DMS153 (cell line): ENCODE measurements at regions not wholly inside any gene's neighbourhood (a gene's known extent, or its start where the extent isn't known, plus 50 kb on each side); places are given as distances from the start of the nearest gene placed in this dataset.
"Not testable (repeated sequence)": the region's sequence is repeated elsewhere in the genome, so short reads cannot be mapped to it uniquely, and the experiment has no call there.

Experiments
- DNase-seq: peaks from one replicate; lab custom pipeline; 2025; lab: John Stamatoyannopoulos, UW

DNA sequence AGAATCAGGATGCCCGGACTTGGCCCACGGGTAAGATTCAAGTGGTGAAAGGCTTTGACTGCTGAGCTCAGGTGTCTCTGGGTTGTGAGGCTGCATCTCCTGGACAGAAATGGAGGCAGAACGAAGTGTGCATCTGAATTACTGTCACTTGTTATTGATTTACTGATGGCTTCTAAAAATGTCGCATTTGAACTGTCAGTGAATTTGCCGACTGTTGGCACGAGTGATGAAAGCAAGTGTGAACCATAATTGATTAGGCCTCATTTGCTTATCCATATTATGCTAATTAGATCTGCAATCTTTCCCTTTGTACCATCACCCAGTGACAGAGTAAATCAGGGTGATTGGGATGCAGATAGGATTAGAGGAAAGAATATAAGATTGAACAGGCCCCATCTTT is 252.4 kb downstream of the NUF2 start:
- no peak for DNase-seq

- DNase-seq: no peak
These were observed 259.2 kb downstream of the NUF2 start for GRCh38 chr1:163580926-163581325.

- DNase-seq: peak; percentile 21
These were observed 262.0 kb downstream of the NUF2 start for GRCh38 chr1:163583661-163584181.

DNA sequence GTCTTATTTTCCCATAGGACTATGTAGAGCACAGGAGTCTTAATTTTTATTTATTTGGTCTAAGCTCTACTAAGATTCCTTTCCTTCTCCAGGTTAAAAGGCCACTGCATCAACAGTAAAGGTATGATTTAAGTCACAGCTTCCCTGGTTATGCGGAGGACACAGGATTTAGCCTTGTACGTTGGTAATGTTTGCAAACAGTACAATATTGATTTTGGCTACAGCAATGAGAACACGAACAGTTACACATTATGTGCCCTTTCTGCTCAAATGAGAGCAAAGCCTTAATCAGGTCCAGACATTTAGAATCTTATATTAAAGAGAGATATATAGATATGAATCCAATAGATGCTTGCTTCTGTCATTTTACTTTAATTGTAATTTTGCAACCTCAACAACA is 264.0 kb downstream of the NUF2 start:
- DNase-seq: no peak

- DNase-seq: no peak
These were observed 267.0 kb downstream of the NUF2 start for GRCh38 chr1:163588796-163589195.

DNA sequence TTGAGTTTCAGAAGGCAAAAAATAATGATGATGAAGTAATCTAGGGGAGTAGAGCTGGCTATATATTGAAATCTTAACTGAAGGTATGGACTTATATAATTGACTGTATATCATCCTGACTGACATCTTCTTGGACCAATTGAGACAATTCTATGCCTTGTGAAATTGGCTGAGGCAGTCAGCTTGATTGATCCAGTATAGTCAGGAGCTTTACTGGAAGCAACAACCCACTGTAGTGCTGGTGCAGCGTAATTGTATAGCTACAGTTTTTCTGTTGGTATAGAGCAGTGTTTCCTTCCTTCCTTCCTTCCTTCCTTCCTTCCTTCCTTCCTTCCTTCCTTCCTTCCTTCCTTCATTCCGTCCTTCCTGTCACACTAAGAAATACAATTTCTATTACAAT is 268.0 kb downstream of the NUF2 start:
- no peak for DNase-seq

DNA sequence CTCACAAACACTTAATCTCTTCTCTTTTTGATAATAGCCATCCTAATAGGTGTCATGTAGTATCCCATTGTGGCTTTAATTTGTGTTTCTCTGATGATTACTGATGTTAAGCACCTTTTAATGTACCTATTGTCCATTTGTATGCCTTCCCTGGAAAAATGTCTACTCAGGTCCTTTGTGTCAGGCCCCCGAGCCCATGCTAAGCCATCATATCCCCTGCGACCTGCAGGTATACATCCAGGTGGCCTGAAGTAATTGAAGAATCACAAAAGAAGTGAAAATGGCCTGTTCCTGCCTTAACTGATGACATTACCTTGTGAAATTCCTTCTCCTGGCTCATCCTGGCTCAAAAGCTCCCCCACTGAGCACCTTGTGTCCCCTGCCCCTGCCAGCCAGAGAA is 269.4 kb downstream of the NUF2 start:
- not testable (repeated sequence) for DNase-seq

GRCh38 chr1:163592623-163593022 is 270.9 kb downstream of the NUF2 start:
- not testable (repeated sequence) for DNase-seq

- not testable (repeated sequence) for DNase-seq
These were observed 274.4 kb downstream of the NUF2 start for GRCh38 chr1:163596106-163596505.

- DNase-seq: peak; percentile 71
These were observed 274.9 kb downstream of the NUF2 start for GRCh38 chr1:163596541-163597258.

- DNase-seq: no peak
These were observed 282.6 kb downstream of the NUF2 start for GRCh38 chr1:163604321-163604720.

DNA sequence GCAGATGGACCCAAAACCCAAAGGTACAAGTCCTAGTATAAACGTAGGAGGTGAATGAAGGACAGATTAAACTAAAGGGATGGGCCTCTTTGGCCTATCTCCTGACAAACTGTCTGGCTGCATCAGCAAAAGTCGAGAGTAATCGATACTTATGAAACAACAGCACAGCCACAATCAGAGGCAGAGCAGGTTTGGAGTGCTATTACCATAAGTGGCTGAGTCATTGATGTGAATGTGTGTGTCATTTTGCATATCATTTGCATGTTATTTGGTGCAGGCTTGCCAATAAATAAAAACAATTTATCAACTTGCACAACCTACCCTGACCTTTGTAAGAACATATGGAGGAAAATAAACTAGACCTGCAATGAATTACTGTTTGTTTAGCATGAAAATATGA is 283.1 kb downstream of the NUF2 start:
- no peak for DNase-seq

DNA sequence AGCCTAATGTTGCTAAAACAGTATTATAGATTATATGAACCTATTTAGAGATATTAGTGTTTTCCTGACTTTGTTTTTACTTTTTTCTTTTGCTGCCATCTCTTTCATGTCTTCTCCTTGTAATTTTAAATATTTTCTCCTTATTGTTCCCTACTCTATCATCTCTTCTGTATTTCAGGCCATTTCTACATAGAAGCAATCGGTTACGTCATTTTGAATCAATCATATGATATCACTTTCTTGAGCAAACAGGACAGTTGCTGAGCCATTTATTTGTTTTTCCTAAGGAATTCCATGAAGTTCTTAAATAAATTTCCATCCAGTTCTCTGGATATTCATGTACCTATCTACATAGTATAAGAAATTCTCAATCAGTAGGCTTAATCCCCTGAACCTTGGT is 287.2 kb downstream of the NUF2 start:
- no peak for DNase-seq

DNA sequence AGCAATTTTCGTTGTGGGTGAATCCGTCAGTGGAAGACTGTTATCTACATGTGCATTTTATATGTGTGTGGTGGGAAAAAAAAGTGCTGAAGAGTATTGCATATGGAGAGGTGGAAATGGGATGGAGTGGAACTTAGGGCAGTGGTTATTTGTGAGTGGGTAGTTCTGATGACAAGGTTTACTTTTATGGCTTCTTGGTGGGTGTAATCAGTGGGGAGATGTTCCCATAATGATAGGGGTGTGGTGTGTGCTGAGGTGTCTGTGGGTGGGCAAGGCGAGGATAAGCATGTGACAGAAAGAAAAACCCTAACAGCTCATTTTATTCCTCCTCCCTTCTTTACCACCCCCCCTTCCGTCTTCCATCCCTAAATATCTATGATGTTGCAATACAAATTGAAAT is 288.1 kb downstream of the NUF2 start:
- DNase-seq: no peak

GRCh38 chr1:163610486-163610885 is 288.7 kb downstream of the NUF2 start:
- DNase-seq: peak; percentile 37

DNA sequence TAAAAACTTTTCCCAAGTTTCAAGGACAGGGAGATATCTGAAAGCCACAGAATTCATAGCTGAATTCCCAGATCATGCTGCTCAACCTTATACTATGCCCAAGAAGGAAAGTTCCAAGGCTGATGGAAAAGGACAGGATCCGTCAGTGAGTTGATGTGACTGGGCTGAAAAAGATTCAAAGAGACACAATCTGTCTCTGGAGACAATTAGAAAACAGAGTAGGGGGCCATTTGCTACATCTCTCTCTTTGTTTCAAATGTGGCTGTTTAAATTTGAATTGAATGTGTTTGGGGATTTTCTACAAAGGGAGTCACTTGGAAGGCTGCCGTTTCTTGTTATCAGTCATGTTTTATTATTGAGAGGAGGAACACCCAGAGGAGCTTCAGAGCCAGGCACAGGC is 292.6 kb downstream of the NUF2 start:
- no peak for DNase-seq

GRCh38 chr1:163628034-163628773 is 306.4 kb downstream of the NUF2 start:
- no peak for DNase-seq

- no peak for DNase-seq
These were observed 310.5 kb downstream of the NUF2 start for GRCh38 chr1:163632269-163632668.

DNA sequence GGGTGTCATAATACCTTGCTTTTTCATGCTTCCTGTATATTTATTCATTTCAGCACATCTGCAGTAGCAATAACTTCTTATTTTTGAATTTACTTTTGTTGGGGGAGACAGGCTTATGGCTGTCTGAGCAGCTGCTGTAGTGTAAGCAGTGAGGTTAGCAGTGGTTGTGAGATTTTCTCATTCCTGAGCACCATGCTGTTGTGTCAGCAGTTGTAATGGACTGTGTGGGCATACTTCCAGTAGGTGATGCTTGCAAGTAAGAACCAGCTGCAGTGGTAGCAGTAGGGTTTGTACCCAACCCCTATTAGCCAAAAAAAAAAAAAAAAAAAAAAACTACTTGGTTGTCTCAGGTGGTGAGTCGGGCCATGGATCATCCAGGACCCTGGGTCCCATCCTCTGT is 311.6 kb downstream of the NUF2 start:
- DNase-seq: no peak

DNA sequence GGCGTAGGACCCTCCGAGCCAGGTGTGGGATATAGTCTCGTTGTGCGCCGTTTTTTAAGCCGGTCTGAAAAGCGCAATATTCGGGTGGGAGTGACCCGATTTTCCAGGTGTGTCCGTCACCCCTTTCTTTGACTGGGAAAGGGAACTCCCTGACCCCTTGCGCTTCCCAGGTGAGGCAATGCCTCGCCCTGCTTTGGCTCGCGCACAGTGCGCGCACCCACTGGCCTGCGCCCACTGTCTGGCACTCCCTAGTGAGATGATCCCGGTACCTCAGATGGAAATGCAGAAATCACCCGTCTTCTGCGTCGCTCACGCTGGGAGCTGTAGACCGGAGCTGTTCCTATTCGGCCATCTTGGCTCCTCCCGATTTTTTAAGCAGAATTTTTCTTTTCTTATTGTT is 323.9 kb downstream of the NUF2 start:
- not testable (repeated sequence) for DNase-seq

- DNase-seq: peak; percentile 84
These were observed 328.9 kb downstream of the NUF2 start for GRCh38 chr1:163650624-163651023.

DNA sequence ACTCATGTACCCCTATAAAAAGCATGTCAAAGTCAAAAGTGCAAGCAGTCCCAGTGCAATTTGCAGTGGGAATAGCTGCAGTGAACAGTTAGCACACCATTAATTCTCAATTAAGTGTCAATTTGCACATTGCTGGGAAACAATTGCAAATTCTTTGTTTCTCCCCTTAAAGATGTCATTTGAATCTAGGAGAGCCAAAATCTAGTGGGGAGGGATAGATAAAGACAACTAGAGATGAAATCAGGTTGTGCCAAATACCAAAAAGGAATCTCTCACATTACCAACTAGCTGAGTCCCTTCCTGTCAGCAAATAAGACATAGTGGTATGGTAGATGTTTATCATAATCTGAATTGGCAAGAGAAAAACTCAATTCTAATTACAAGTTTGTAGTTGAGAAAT is 330.7 kb downstream of the NUF2 start:
- DNase-seq: no peak

DNA sequence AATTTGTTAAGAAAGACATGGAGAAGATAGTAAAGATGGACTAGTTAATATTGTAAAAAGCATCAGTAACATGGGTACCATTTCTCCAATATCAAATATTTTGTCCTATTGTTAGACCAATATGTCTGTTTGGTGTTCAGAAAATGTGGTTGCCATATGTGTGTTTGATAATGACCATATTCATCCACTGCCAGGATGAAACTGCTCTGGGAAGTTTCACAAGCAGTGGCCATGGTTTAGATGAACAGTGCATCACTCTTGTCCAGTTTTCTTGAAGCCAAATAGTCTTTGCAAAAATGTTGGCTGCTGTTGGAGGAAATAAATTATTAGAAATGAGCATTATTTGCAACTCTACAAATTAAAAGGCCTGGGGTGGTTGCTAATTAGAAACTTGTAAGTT is 333.8 kb downstream of the NUF2 start:
- no peak for DNase-seq
